SK-N-SH (cell line): ENCODE measurements at regions not wholly inside any gene's neighbourhood (a gene's known extent, or its start where the extent isn't known, plus 50 kb on each side); places are given as distances from the start of the nearest gene placed in this dataset.

Experiments
- CTCF ChIA-PET: fragments of 300-600, 350-600 bp; formaldehyde crosslinking; extraction: SDS; loops from one replicate; lab custom pipeline; 2021; lab: Yijun Ruan, JAX
- POLR2A ChIA-PET: fragments of 350-600 bp; sonication (Branson Sonifier 250); formaldehyde crosslinking; extraction: SDS; loops from one replicate; lab custom pipeline; 2020; ENCODE audit warnings: antibody characterized with exemption, inconsistent platforms; lab: Yijun Ruan, JAX
- DNase-seq: peaks from one replicate; pipeline ENCODE4 v3.0.0; 2012
- H2AFZ ChIP-seq: fragments of 200-600 bp; sonication (generic); 2 replicates; pipeline ENCODE4 v1.8.1; 2016; ENCODE audit warnings: antibody characterized with exemption, mild to moderate bottlenecking, low read depth
- H3F3A ChIP-seq: fragments of 200-600 bp; sonication (generic); replicated peaks from 2 replicates; pipeline ENCODE3; 2016; ENCODE audit warnings: antibody characterized with exemption, mild to moderate bottlenecking; ENCODE audit not compliant: insufficient read depth
- H3K27ac ChIP-seq, 2 experiments: fragments of 200-500 bp in 1 of 2; fragments of 200-600 bp in 1 of 2; sonication (Bioruptor generic) in 1 of 2; sonication (generic), shearing (Covaris generic) in 1 of 2; 2 replicates each; pipeline versions ENCODE4 v1.5.1 to v1.6.1; 2014 to 2016; ENCODE audit warnings: low read depth in 2 of 2, inconsistent platforms in 1 of 2, low read length in 1 of 2, mild to moderate bottlenecking in 1 of 2, mixed read lengths in 1 of 2
- H3K27me3 ChIP-seq: fragments of 200-600 bp; sonication (generic), shearing (Covaris generic); 2 replicates; pipeline ENCODE4 v1.6.1; 2016; ENCODE audit warnings: mixed run types; ENCODE audit not compliant: insufficient read depth
- H3K36me3 ChIP-seq, 2 experiments: fragments of 200-500 bp in 1 of 2; fragments of 200-600 bp in 1 of 2; sonication (Bioruptor generic) in 1 of 2; sonication (generic) in 1 of 2; replicated peaks in 1 of 2; 2 replicates each; pipeline versions ENCODE3 to v1.5.1; 2014 to 2016; ENCODE audit warnings: low read length in 1 of 2, mild to moderate bottlenecking in 1 of 2; ENCODE audit not compliant: insufficient read depth in 2 of 2, control insufficient read depth in 1 of 2
- H3K4me1 ChIP-seq, 2 experiments: fragments of 200-500 bp in 1 of 2; fragments of 200-600 bp in 1 of 2; sonication (Bioruptor generic) in 1 of 2; sonication (generic), shearing (Covaris generic) in 1 of 2; 2 replicates each; pipeline versions ENCODE4 v1.5.1 to v1.6.1; 2014 to 2016; ENCODE audit warnings: low read depth in 1 of 2, low read length in 1 of 2, mixed run types in 1 of 2; ENCODE audit not compliant: insufficient read depth in 2 of 2, control insufficient read depth in 1 of 2
- H3K4me2 ChIP-seq: fragments of 200-600 bp; sonication (generic), shearing (Covaris generic); 2 replicates; pipeline ENCODE4 v1.6.1; 2017; ENCODE audit warnings: mixed run types
- H3K4me3 ChIP-seq, 2 experiments: fragments of 200-500 bp in 1 of 2; fragments of 200-600 bp in 1 of 2; sonication (Bioruptor generic) in 1 of 2; sonication (generic), shearing (Covaris generic) in 1 of 2; 2 replicates each; pipeline versions ENCODE4 v1.5.1 to v1.8.1; 2014 to 2016; ENCODE audit warnings: low read depth in 2 of 2, inconsistent platforms in 1 of 2, low read length in 1 of 2, mild to moderate bottlenecking in 1 of 2, mixed read lengths in 1 of 2, moderate library complexity in 1 of 2
- H3K79me2 ChIP-seq: fragments of 200-600 bp; sonication (generic); 2 replicates; pipeline ENCODE4 v1.8.1; 2017; ENCODE audit warnings: mild to moderate bottlenecking; ENCODE audit not compliant: insufficient read depth
- H3K9ac ChIP-seq: fragments of 200-600 bp; sonication (generic); 2 replicates; pipeline ENCODE4 v1.6.1; 2017; ENCODE audit warnings: mixed run types
- H3K9me2 ChIP-seq: fragments of 200-600 bp; sonication (generic); 2 replicates; pipeline ENCODE4 v1.6.1; 2017; ENCODE audit warnings: mixed run types
- H3K9me3 ChIP-seq: fragments of 200-600 bp; sonication (generic); 2 replicates; pipeline ENCODE4 v1.6.1; 2017; ENCODE audit warnings: mixed run types, mild to moderate bottlenecking, moderate library complexity
- H4K20me1 ChIP-seq: fragments of 200-600 bp; sonication (generic); 2 replicates; pipeline ENCODE4 v1.6.1; 2017; ENCODE audit warnings: mild to moderate bottlenecking, mixed run types; ENCODE audit not compliant: insufficient read depth
- FOSL2 ChIP-seq: IDR thresholded peaks from 2 replicates; pipeline ENCODE4 v1.4.0; 2012; ENCODE audit warnings: low read depth, mild to moderate bottlenecking, moderate library complexity, borderline replicate concordance
- FOXJ3 ChIP-seq: sonication (generic); formaldehyde crosslinking; IDR thresholded peaks from 2 replicates; pipeline ENCODE4 v1.5.1; 2020; ENCODE audit warnings: mild to moderate bottlenecking, missing genetic modification reagents
- FOXM1 ChIP-seq: IDR thresholded peaks from 2 replicates; pipeline ENCODE4 v1.4.0; 2012; ENCODE audit warnings: low read depth, mild to moderate bottlenecking
- GABPA ChIP-seq: IDR thresholded peaks from 2 replicates; pipeline ENCODE4 v1.4.0; 2012; ENCODE audit warnings: low read depth, mild to moderate bottlenecking
- IRF3 ChIP-seq: fragments of 150-350 bp; IDR thresholded peaks from 2 replicates; pipeline ENCODE4 v1.6.1; 2016; ENCODE audit warnings: mild to moderate bottlenecking, low read depth, low read length
- NFIC ChIP-seq: IDR thresholded peaks from 2 replicates; pipeline ENCODE4 v1.4.0; 2012; ENCODE audit warnings: borderline replicate concordance
- RAD21 ChIP-seq: IDR thresholded peaks from 2 replicates; pipeline ENCODE4 v1.6.1; 2012; ENCODE audit warnings: mild to moderate bottlenecking, low read length
- REST ChIP-seq: IDR thresholded peaks from 2 replicates; pipeline ENCODE4 v1.6.1; 2012; ENCODE audit warnings: mild to moderate bottlenecking, low read depth, low read length, moderate library complexity
- RFX5 ChIP-seq: IDR thresholded peaks from 2 replicates; pipeline ENCODE4 v1.6.1; 2012; ENCODE audit warnings: mild to moderate bottlenecking, improper control_type of control experiment, low read length
- RXRA ChIP-seq: IDR thresholded peaks from 2 replicates; pipeline ENCODE4 v1.4.0; 2012; ENCODE audit warnings: low read depth, mild to moderate bottlenecking, borderline replicate concordance
- SIN3A ChIP-seq: IDR thresholded peaks from 2 replicates; pipeline ENCODE4 v1.6.1; 2012; ENCODE audit warnings: low read depth, mild to moderate bottlenecking, low read length, moderate library complexity, borderline replicate concordance
- SMC3 ChIP-seq: IDR thresholded peaks from 2 replicates; pipeline ENCODE4 v1.6.1; 2012; ENCODE audit warnings: low read depth, low read length, improper control_type of control experiment
- TCF12 ChIP-seq: IDR thresholded peaks from 2 replicates; pipeline ENCODE4 v1.4.0; 2012
- TEAD4 ChIP-seq: IDR thresholded peaks from 2 replicates; pipeline ENCODE4 v1.4.0; 2012; ENCODE audit warnings: mild to moderate bottlenecking, borderline replicate concordance; ENCODE audit not compliant: insufficient read depth
- USF1 ChIP-seq: IDR thresholded peaks from 2 replicates; pipeline ENCODE4 v1.4.0; 2012; ENCODE audit warnings: low read depth, borderline replicate concordance
- USF2 ChIP-seq: fragments of 150-350 bp; IDR thresholded peaks from 2 replicates; pipeline ENCODE4 v1.6.1; 2017; ENCODE audit warnings: antibody characterized with exemption, low read length, low read depth, borderline replicate concordance
- ZBTB33 ChIP-seq: IDR thresholded peaks from 2 replicates; pipeline ENCODE4 v1.4.0; 2012; ENCODE audit warnings: low read depth, borderline replicate concordance

- TF ChIP-seq SMC3 = no peak
- no peak for TF ChIP-seq TCF12
- no peak for TF ChIP-seq RAD21
- TF ChIP-seq TEAD4 = no peak
- no peak for TF ChIP-seq RXRA
- TF ChIP-seq RFX5 = no peak
- TF ChIP-seq IRF3 = no peak
- no peak for TF ChIP-seq SIN3A
- no peak for TF ChIP-seq ZBTB33
- no peak for TF ChIP-seq NFIC
- TF ChIP-seq FOSL2 = no peak
- TF ChIP-seq FOXJ3 (CRISPR knock-in tag) = no peak
- TF ChIP-seq FOXM1 = no peak
- no peak for TF ChIP-seq GABPA
- TF ChIP-seq USF1 = no peak
- no peak for TF ChIP-seq REST
- TF ChIP-seq USF2 = no peak
- no peak overlapping the region for H3K4me2 ChIP-seq
- no peak overlapping the region for H3K27ac ChIP-seq
- no peaks in the 10 kb centered on the region for H3K9me3 ChIP-seq
- no peak overlapping the region for H3K9ac ChIP-seq
- DNase-seq = no peak
- no peaks in the 10 kb centered on the region for H3K27me3 ChIP-seq
- no peaks in the 10 kb centered on the region for H3K79me2 ChIP-seq
- H4K20me1 ChIP-seq = no peaks in the 10 kb centered on the region
- no peaks in the 10 kb centered on the region for H3K9me2 ChIP-seq
- ChIA-PET CTCF (no interaction called here), POLR2A (no interaction called here)
- no peak overlapping the region for H2AFZ ChIP-seq
- H3K4me3 ChIP-seq = no peak overlapping the region
- H3K4me1 ChIP-seq = no peaks in the 10 kb centered on the region
- H3K36me3 ChIP-seq = no peaks in the 10 kb centered on the region
- H3F3A ChIP-seq = no peaks in the 10 kb centered on the region
These were observed 229.5 kb upstream of the NMUR2 start for GRCh38 chr5:152634586-152634985.
